IPS DF 6.9 (cell line): ENCODE measurements at regions not wholly inside any gene's neighbourhood (a gene's known extent, or its start where the extent isn't known, plus 50 kb on each side); places are given as distances from the start of the nearest gene placed in this dataset.

Experiments
- DNase-seq: peaks from one replicate; pipeline ENCODE4 v3.0.0-alpha.2; 2013; ENCODE audit warnings: low read depth, low spot score
- H3K27ac ChIP-seq: one replicate; pipeline ENCODE4 v1.5.1; 2013; ENCODE audit warnings: low read length, control low read depth
- H3K27me3 ChIP-seq: 2 replicates; pipeline ENCODE4 v1.6.1; 2013; ENCODE audit warnings: mild to moderate bottlenecking, low read length; ENCODE audit not compliant: control insufficient read depth, insufficient read depth
- H3K36me3 ChIP-seq: 2 replicates; pipeline ENCODE4 v1.6.1; 2013; ENCODE audit warnings: low read length; ENCODE audit not compliant: control insufficient read depth, insufficient read depth
- H3K4me1 ChIP-seq: 2 replicates; pipeline ENCODE4 v1.6.1; 2013; ENCODE audit warnings: low read length; ENCODE audit not compliant: control insufficient read depth, insufficient read depth
- H3K4me3 ChIP-seq: 2 replicates; pipeline ENCODE4 v1.5.1; 2013; ENCODE audit warnings: mild to moderate bottlenecking, low read length
- H3K9me3 ChIP-seq: 2 replicates; pipeline ENCODE4 v1.6.1; 2013; ENCODE audit warnings: low read length, inconsistent platforms; ENCODE audit not compliant: control insufficient read depth, insufficient read depth
- WGBS: extraction: QIAGEN DNeasy Blood & Tissue Kit; methylation state at CpG from one replicate; pipeline ENCODE4 v1.1.7; 2013; ENCODE audit warnings: mixed read lengths, missing lambda C conversion rate; ENCODE audit not compliant: insufficient read length, insufficient coverage; 5-methylcytosine and 5-hydroxymethylcytosine counted together

- DNase-seq, result no peak
- Histone ChIP-seq H3K27ac (no peak overlapping the region), H3K4me1 (no peaks in the 10 kb centered on the region), H3K36me3 (no peaks in the 10 kb centered on the region), H3K9me3 (no peaks in the 10 kb centered on the region), H3K27me3 (no peaks in the 10 kb centered on the region), H3K4me3 (no peak overlapping the region)
These were observed 995.4 kb downstream of the TSN start for GRCh38 chr2:122750808-122751207.

- no peaks in the 10 kb centered on the region for H3K27me3 ChIP-seq
- no peak overlapping the region for H3K4me3 ChIP-seq
- H3K4me1 ChIP-seq, result no peaks in the 10 kb centered on the region
- DNase-seq, result no peak
- H3K9me3 ChIP-seq, result no peaks in the 10 kb centered on the region
- WGBS, result no CpG with 5 or more reads among the region's 2 CpGs
- H3K27ac ChIP-seq, result no peak overlapping the region
- no peaks in the 10 kb centered on the region for H3K36me3 ChIP-seq
These were observed 997.9 kb downstream of the TSN start for GRCh38 chr2:122753336-122753735.

GRCh38 chr2:122754561-122754960, 999.1 kb downstream of the TSN start:
- no peak overlapping the region for H3K4me3 ChIP-seq
- no peaks in the 10 kb centered on the region for H3K36me3 ChIP-seq
- no peak for DNase-seq
- no peaks in the 10 kb centered on the region for H3K4me1 ChIP-seq
- no peak overlapping the region for H3K27ac ChIP-seq
- 100% methylated on average over 1 of the region's 2 CpGs for WGBS
- H3K27me3 ChIP-seq, result no peaks in the 10 kb centered on the region
- H3K9me3 ChIP-seq, result no peaks in the 10 kb centered on the region

GRCh38 chr2:122755281-122755780, 999.9 kb downstream of the TSN start:
- no CpG with 5 or more reads among the region's 3 CpGs for WGBS
- DNase-seq, result no peak
- H3K36me3 ChIP-seq, result no peaks in the 10 kb centered on the region

GRCh38 chr2:122758967-122759366, 1003.5 kb downstream of the TSN start:
- Histone ChIP-seq H3K27me3 (no peaks in the 10 kb centered on the region), H3K9me3 (no peaks in the 10 kb centered on the region), H3K4me3 (no peak overlapping the region), H3K4me1 (no peaks in the 10 kb centered on the region; the same call in 1 of the 2 replicates), H3K36me3 (no peaks in the 10 kb centered on the region), H3K27ac (no peak overlapping the region)
- no peak for DNase-seq
- no CpG with 5 or more reads among the region's 2 CpGs for whole genome bisulfite sequencing

More at GRCh38 chr2:122755281-122755780, 999.9 kb downstream of the TSN start:
- Histone ChIP-seq H3K27ac (no peak overlapping the region), H3K4me1 (no peaks in the 10 kb centered on the region; the same call in 1 of the 2 replicates), H3K4me3 (no peak overlapping the region), H3K27me3 (no peaks in the 10 kb centered on the region), H3K9me3 (no peaks in the 10 kb centered on the region)

GRCh38 chr2:122764014-122764413, 1008.6 kb downstream of the TSN start:
- Histone ChIP-seq H3K9me3 (no peaks in the 10 kb centered on the region), H3K36me3 (no peaks in the 10 kb centered on the region), H3K4me1 (no peaks in the 10 kb centered on the region; the same call in 1 of the 2 replicates), H3K27ac (no peak overlapping the region), H3K27me3 (no peaks in the 10 kb centered on the region), H3K4me3 (no peak overlapping the region)
- DNase-seq, result no peak
- no CpG with 5 or more reads among the region's 3 CpGs for WGBS

- Histone ChIP-seq H3K4me1 (no peaks in the 10 kb centered on the region), H3K27me3 (no peaks in the 10 kb centered on the region), H3K4me3 (no peak overlapping the region), H3K36me3 (no peaks in the 10 kb centered on the region), H3K9me3 (no peaks in the 10 kb centered on the region), H3K27ac (no peak overlapping the region)
- WGBS, result no CpG with 5 or more reads among the region's 1 CpG
- DNase-seq, result no peak
These were observed 1024.8 kb downstream of the TSN start for GRCh38 chr2:122780251-122780650.

- no peaks in the 10 kb centered on the region for H3K27me3 ChIP-seq
- DNase-seq, result no peak
- no peak overlapping the region for H3K27ac ChIP-seq
- no peaks in the 10 kb centered on the region for H3K9me3 ChIP-seq
- H3K4me1 ChIP-seq, result no peaks in the 10 kb centered on the region
- H3K4me3 ChIP-seq, result no peak overlapping the region
- no peaks in the 10 kb centered on the region for H3K36me3 ChIP-seq
- no CpG with 5 or more reads among the region's 2 CpGs for WGBS
These were observed 1038.6 kb downstream of the TSN start for GRCh38 chr2:122794100-122794499.

- H3K27ac ChIP-seq, result no peak overlapping the region
- DNase-seq, result no peak
- no peaks in the 10 kb centered on the region for H3K27me3 ChIP-seq
- no peaks in the 10 kb centered on the region for H3K9me3 ChIP-seq
- no peaks in the 10 kb centered on the region for H3K4me1 ChIP-seq
- no peaks in the 10 kb centered on the region for H3K36me3 ChIP-seq
- WGBS, result no CpG with 5 or more reads among the region's 5 CpGs
- H3K4me3 ChIP-seq, result no peak overlapping the region
These were observed 1040.3 kb downstream of the TSN start for GRCh38 chr2:122795763-122796162.

- Histone ChIP-seq H3K9me3 (no peaks in the 10 kb centered on the region), H3K4me1 (no peaks in the 10 kb centered on the region), H3K4me3 (no peak overlapping the region), H3K36me3 (no peaks in the 10 kb centered on the region), H3K27me3 (no peaks in the 10 kb centered on the region), H3K27ac (no peak overlapping the region)
- no peak for DNase-seq
These were observed 1043.9 kb downstream of the TSN start for GRCh38 chr2:122799391-122799790.

GRCh38 chr2:122800781-122801180, 1045.3 kb downstream of the TSN start:
- no peaks in the 10 kb centered on the region for H3K36me3 ChIP-seq
- H3K4me3 ChIP-seq, result no peak overlapping the region
- H3K27ac ChIP-seq, result no peak overlapping the region
- no CpG with 5 or more reads among the region's 1 CpG for WGBS
- no peaks in the 10 kb centered on the region for H3K27me3 ChIP-seq
- H3K9me3 ChIP-seq, result no peaks in the 10 kb centered on the region
- H3K4me1 ChIP-seq, result no peaks in the 10 kb centered on the region
- no peak for DNase-seq
